ENCODE measurements at regions not wholly inside any gene's neighbourhood (a gene's known extent, or its start where the extent isn't known, plus 50 kb on each side); places are given as distances from the start of the nearest gene placed in this dataset.

DNA sequence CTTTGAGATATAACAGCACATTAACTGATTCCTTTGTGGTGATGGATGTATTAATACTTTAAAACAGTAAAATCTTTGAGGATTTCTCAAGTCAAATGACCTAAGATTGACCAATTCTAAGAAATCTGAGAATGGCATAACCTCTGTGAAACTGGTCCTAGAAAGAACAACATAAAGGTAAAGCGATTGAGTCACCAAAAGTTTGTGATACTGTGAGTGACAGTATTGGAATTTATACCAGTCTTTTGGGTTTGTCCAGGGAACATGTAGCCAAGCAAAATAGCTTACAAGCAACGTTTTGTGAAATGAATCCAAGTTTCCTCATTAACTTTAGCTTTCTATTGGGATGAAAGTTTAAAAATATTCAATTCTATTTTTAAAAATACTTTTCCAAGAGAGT, 157.4 kb upstream of the TMEM196 start (continued):
- TF ChIP-seq, protein P1, sequence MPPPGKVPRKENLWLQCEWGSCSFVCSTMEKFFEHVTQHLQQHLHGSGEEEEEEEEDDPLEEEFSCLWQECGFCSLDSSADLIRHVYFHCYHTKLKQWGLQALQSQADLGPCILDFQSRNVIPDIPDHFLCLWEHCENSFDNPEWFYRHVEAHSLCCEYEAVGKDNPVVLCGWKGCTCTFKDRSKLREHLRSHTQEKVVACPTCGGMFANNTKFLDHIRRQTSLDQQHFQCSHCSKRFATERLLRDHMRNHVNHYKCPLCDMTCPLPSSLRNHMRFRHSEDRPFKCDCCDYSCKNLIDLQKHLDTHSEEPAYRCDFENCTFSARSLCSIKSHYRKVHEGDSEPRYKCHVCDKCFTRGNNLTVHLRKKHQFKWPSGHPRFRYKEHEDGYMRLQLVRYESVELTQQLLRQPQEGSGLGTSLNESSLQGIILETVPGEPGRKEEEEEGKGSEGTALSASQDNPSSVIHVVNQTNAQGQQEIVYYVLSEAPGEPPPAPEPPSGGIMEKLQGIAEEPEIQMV (CRISPR knock-in tag; IDR thresholded peaks at IDR 0.05; ENCODE audit: low read depth), result no peak
- no peak for TF ChIP-seq ZNF207 (IDR thresholded peaks at IDR 0.05; ENCODE audit: borderline replicate concordance)
- TF ChIP-seq ZNF143 (CRISPR knock-in tag; IDR thresholded peaks at IDR 0.05), result no peak

DNA sequence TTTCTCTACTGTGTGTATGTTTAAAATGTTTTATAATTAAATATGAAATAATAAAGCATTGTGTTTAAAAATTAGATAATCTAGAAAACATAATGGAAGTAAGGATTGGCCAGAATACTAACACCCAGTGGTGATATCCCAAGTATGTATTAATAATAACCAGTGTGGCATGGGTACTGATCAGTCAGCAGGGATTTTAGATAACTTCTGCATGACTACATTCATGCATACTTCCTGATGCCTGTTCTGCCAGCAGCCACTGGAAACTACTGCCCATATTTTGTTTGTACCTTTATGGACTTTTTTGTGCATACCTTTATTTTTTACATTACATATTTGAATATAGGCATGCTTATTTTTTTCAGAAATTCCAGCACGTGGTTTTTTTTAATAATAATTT, 156.6 kb upstream of the TMEM196 start:
- intact Hi-C loops (cut with micrococcal nuclease; ENCODE audit: unreplicated experiment) (no loop called here), in situ Hi-C loops (cut with HindIII; ENCODE audit: extremely low pct_ligation_motif_present, low pct_unique_long_range_greater_than_20kb) (no loop called here)
- no peak overlapping the region for H3K9ac ChIP-seq (ENCODE audit: insufficient read depth, low read depth, low read length)
- ATAC-seq (no peak), DNase-seq (ENCODE audit: low spot score) (no peak), FAIRE-seq (no peak)
- CTCF ChIA-PET (ENCODE audit: low intra/inter-chr PET ratio, low total read pairs), result no interaction called here
- H3K4me1 ChIP-seq (ENCODE audit: insufficient read depth, low read length), result no peaks in the 10 kb centered on the region
- TF ChIP-seq NR3C1 (CRISPR knock-in tag; IDR thresholded peaks at IDR 0.05) (no peak), ELK4 (CRISPR knock-in tag; IDR thresholded peaks at IDR 0.05; ENCODE audit: borderline replicate concordance) (no peak), KLF6 (CRISPR knock-in tag; IDR thresholded peaks at IDR 0.05) (no peak), RXRB (CRISPR knock-in tag; IDR thresholded peaks at IDR 0.05; ENCODE audit: borderline replicate concordance) (no peak), PRPF4 (IDR thresholded peaks at IDR 0.05; ENCODE audit: low read depth, low read length, poor library complexity, severe bottlenecking) (no peak), ARID3A (IDR thresholded peaks at IDR 0.05; ENCODE audit: low read depth, low read length) (no peak), AGO1 (IDR thresholded peaks at IDR 0.05; ENCODE audit: low read depth, low read length, poor library complexity, severe bottlenecking) (no peak), EED (CRISPR knock-in tag; IDR thresholded peaks at IDR 0.05) (no peak), CREM (IDR thresholded peaks at IDR 0.05) (no peak), CREM (CRISPR knock-in tag; IDR thresholded peaks at IDR 0.05) (no peak)
- TF ChIP-seq, protein P2, sequence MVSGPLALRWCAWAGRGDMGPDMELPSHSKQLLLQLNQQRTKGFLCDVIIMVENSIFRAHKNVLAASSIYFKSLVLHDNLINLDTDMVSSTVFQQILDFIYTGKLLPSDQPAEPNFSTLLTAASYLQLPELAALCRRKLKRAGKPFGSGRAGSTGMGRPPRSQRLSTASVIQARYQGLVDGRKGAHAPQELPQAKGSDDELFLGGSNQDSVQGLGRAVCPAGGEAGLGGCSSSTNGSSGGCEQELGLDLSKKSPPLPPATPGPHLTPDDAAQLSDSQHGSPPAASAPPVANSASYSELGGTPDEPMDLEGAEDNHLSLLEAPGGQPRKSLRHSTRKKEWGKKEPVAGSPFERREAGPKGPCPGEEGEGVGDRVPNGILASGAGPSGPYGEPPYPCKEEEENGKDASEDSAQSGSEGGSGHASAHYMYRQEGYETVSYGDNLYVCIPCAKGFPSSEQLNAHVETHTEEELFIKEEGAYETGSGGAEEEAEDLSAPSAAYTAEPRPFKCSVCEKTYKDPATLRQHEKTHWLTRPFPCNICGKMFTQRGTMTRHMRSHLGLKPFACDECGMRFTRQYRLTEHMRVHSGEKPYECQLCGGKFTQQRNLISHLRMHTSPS (CRISPR knock-in tag; IDR thresholded peaks at IDR 0.05; ENCODE audit: low read depth), result no peak
- H3K36me3 ChIP-seq (replicated peaks in 1 of 2; ENCODE audit: control insufficient read depth in 1 of 2, insufficient read depth in 2 of 2, low read length in 2 of 2), result no peaks in the 10 kb centered on the region
- no peak overlapping the region for H2AFZ ChIP-seq (ENCODE audit: low read length)
- no peak overlapping the region for H3K4me2 ChIP-seq (ENCODE audit: low read depth, low read length)
- H3K9me3 ChIP-seq (ENCODE audit: low read length), result peaks cover 26% of the 10 kb centered on the region
- H3K4me3 ChIP-seq (replicated peaks in 1 of 3; ENCODE audit: insufficient read depth in 1 of 3, low read depth in 2 of 3, low read length in 3 of 3), result no peak overlapping the region
- POLR2A ChIA-PET, result no interaction called here
- WGBS (ENCODE audit: low lambda C conversion rate), result 0% methylated on average over 1 of the region's 1 CpG
- H3K79me2 ChIP-seq (ENCODE audit: insufficient read depth, low read length), result no peaks in the 10 kb centered on the region
- H4K20me1 ChIP-seq (ENCODE audit: insufficient read depth, low read length), result no peaks in the 10 kb centered on the region
- H3K27ac ChIP-seq (ENCODE audit: extremely low read length, insufficient read depth, low read length), result no peak overlapping the region
- no TSS peak for BruUV-seq (replicated peaks)
- H3K27me3 ChIP-seq (ENCODE audit: control insufficient read depth in 1 of 2, insufficient read depth in 2 of 2, low read length in 2 of 2), result no peaks in the 10 kb centered on the region

Measured in HepG2 (cell line).